GM19240 (cell line): ENCODE measurements at regions not wholly inside any gene's neighbourhood (a gene's known extent, or its start where the extent isn't known, plus 50 kb on each side); places are given as distances from the start of the nearest gene placed in this dataset.

Source experiments
- DNase-seq: peaks from one replicate; pipeline ENCODE4 v3.0.0; 2011; ENCODE audit warnings: low spot score; ENCODE audit not compliant: insufficient read length

DNA sequence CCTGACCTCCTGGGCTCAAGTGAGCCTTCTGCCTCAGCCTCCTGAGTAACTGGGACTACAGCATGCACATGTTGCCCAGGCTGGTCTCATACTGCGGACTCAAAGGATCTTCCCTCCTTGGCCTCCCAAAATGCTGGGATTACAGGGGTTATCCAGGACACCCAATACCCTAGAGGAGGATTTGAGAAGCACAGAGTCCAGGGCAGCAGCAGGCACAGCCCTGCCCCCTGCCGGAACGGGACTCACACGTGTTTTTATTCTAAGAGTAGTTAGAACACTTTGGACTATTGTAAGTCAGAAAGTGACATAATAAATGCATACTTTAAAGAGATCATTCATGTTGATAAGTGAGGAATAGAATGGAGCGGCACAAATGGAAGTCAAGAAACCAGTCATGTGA is 80.2 kb downstream of the C6orf118 start:
- no peak for DNase-seq

DNA sequence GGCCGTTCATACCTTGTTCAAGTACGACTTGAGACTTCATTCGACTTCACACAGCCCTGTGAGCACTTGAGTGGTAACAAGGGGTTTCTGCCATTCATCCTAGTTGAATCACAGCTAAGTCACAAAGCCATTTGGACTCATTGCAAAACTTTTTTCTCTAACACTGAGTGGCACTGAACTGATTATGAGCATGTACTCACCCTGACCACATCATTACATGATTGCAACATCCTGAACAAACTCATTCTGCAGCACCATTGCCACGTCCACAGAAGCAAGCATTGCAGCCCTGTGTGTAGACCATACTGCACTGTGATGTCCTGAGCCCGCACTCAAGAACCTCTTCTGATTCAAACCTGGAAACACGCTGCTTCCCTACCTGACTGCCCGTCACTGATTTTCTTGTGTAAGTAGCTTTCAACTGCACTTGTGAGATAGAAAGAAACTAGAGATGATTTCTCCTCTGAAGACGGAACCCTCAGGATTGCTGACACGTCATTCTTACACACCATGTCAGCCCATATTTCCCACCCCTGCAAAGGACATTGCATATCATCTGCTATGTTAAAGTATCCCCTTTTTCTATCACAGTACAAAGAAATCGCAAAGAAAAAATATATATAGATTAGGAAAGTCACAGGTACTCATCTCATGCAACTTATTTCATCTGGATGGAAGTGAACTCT is 81.6 kb downstream of the C6orf118 start:
- no peak for DNase-seq

GRCh38 chr6:165223736-165224135 is 85.7 kb downstream of the C6orf118 start:
- DNase-seq: no peak

GRCh38 chr6:165223101-165223500 is 86.3 kb downstream of the C6orf118 start:
- no peak for DNase-seq

DNA sequence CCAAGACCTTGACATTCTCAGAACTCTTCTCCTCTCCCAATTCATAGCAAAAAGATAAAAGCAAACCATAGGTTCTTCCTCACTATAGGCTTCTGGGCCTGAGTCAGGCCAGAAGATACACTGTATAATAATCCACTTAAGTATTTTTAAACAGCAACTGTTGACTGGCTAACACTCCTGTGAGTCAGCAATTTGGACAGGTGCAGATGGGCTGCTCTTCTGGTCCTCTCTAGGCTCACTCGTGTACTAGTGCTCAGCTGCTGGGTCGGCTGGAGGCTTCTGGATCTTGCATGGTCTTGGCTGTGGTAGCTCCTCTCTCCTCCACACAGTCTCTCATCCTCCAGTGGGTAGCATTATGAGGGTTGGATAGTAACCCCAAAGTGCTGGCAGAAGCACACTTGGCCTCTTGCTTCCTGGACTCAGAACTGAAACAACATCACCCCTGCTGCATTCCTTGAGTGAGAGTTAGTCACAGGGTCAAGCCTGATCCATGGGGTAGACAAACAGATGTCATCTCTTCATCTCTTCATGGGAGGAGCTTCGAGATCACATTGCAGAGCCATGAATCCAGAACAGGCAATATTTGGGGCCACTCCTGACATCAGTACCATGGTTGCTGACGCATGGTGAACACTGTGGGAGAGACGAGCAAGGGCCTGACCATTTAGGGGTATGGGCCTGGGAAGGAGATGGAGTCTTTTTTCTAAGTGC is 86.9 kb downstream of the C6orf118 start:
- no peak for DNase-seq

GRCh38 chr6:165220045-165220444 is 89.4 kb downstream of the C6orf118 start:
- DNase-seq: no peak

- DNase-seq: no peak
These were observed 89.8 kb downstream of the C6orf118 start for GRCh38 chr6:165219629-165220028.

GRCh38 chr6:165218829-165219228 is 90.6 kb downstream of the C6orf118 start:
- DNase-seq: no peak

DNA sequence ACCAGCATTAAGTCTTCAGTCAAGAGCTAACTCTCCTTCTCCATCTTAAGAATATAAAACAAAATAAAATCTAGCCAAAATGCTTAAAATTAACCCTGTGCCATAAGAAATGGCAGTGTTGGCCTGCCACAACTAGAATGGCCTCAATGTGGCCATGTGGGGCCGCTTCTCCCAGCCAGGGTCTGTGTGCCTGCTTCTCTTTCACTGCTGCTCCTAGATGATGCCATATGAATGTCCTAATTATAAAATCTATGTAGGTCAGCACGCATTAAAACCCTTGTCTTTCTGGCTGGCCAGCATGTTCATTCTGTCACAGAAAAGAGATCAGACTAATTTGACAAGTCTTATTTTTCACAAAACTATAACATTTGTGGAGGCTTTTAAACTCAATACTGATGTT is 102.6 kb downstream of the C6orf118 start:
- DNase-seq: no peak

GRCh38 chr6:165205632-165206031 is 103.8 kb downstream of the C6orf118 start:
- DNase-seq: no peak

DNA sequence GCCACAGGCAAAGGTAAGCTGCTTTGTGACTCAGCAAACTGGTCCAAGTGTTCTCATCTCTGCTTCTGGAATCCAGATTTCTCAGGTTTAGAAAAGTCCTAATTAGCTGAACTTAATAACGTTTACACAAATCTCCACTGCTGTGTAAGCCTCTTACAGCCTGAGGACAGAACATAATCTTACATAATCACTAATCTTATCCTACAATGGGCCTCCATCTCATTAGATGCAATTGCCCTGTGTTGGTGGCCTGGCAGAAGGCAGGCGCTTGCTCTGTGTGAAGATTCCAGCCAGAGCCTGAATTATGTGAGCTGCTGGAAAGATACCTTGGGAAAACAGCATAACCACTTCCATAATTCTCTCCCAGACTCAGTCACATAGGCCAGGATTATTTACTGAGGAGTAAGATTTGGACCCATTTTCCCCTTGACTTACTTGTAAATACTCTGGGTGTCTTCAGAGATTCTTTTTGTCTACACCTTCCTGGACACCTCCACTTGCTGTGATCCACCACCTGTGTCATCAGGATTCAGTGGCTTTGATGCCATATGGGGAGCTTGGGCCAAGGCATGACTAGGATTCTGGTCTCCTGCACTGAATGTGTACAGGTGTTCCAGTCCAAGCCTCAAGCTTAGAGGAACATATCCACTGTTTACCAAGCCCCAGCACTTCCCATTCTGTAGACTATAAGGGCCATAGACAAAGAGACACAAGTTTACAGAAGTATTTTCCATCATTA is 104.4 kb downstream of the C6orf118 start:
- DNase-seq: no peak

- no peak for DNase-seq
These were observed 109.2 kb downstream of the C6orf118 start for GRCh38 chr6:165200178-165200577.

DNA sequence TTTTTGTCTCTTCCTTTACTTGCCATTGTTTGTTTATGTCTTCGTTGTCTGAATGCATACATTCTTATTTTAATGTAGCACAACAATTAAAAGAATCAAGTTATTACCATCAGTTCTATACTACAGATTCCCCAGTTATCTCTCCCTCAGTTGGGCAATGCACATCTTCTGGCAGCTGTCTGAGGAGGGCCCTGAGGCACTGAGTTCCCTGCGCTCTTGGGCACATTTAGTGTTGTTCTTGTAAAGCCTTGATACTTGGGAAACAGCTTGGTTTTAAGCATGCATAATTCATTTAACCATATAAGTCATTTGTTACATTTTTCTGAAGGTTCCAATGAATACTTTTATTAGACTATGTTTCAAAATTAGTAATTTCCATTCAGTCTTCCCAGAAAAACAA is 117.9 kb downstream of the C6orf118 start:
- no peak for DNase-seq

DNA sequence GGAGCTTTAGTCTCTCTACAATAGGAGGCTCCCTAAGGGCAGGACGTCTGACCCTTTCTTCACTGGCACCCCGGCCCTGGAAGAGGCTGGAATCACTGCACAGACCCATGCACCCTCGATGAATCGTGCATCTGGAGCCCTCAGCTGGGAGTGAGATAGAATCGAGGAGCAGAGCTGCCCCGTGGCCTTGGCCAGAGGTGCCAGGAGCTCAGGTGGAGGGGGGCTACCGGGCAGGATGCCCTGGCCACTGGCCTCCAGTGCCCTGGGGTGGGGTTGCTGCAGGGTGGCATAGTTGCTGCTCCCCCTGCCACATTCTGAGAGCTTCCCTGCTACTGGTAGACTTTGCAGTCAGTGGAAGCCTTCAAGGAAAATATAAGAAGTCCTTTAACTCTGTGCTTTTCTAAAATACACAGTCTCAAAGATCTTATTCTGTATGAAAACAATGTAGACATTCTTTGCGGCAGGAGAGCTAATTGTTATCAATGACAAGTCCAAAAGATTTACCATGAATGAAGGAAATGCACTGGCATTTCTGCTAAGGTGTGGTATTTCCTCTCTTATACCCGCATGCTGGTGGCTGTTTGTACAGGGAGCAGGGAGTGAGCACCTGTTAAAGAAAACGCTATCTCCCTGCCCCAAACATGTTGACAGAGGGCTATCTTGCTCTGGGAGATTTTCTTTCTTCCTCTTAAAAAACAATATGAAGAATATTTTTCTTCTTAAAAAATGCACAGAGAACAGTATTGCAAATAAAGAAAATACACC is 122.8 kb downstream of the C6orf118 start:
- no peak for DNase-seq

DNA sequence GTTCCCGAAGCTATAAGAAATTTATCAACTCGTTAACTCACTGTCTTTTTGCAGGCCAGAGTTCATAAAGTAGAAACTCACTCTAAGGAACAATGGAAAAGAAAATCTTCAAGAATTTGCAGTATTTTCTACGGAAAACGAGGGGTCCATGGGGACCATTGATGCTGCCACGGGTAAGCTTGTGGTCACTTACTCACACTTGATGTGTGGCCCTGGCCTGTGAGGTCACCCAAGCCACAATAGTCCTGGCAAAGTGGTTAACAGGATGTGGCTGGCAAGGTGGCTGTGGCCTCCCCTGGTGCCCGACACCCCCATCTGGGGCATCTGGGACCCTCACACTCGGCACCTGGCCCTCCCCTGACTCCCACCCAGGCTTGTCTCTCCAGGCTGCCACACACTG is 123.4 kb downstream of the C6orf118 start:
- DNase-seq: no peak

DNA sequence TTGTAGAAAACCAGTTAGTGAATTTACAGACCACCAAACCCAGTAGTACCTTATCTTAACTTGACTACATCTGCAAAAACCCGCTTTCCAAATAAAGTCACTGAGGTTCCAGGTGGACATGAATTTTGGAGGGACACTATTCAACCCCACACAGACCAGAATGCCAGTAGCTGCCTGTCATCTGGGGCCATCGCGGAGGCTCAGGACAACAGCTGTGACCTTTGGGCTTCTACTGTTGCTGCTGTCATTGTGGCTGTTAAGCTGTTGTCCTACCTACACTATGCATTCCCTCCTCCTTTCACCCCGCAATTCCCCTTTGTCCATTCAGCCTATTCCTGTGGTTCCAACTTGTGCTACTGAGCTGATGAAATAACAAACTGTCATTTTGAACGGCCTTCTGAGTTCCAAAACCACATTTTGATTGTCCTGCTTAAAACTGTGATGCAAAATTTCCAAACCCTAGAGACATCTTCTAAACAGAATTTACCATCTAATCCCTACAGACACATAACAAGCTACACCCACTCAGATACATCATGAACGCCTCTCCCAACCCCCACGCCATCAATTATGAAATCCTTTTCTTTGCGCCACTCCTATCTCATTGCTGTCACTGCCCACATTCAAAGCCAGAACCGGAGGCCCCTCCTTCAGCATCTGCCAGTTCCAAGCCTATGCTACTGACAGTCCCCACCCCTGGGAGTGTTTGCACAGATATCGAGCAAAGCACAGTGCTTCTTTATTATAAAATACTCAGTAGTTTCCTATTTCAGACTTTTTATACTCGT is 125.0 kb downstream of the C6orf118 start:
- no peak for DNase-seq

GRCh38 chr6:165183496-165184140 is 125.8 kb downstream of the C6orf118 start:
- DNase-seq: no peak

GRCh38 chr6:165183071-165183470 is 126.3 kb downstream of the C6orf118 start:
- no peak for DNase-seq

- DNase-seq: no peak
These were observed 127.4 kb downstream of the C6orf118 start for GRCh38 chr6:165181951-165182414.

DNA sequence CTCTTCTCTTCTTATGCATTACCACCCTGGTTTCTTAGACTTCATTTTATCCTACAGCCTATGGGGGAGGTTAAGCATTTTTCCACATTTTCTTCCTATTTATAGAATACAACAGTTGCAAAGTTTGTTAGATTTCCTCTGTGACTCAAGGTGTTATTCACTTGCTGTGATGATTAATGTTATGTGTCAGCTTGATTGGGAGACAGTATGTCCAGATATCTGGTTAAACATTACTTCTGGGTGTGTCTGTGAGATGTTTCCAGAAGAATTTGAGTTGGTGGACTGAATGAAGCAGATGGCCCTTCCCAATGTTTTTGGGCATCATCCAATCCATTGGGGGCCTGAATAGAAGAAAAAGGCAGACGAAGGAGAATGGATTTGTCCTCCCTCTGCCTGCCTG is 131.3 kb downstream of the C6orf118 start:
- DNase-seq: no peak
